ENCODE measurements at regions not wholly inside any gene's neighbourhood (a gene's known extent, or its start where the extent isn't known, plus 50 kb on each side); places are given as distances from the start of the nearest gene placed in this dataset.

- no peak for DNase-seq
Observed at GRCh38 chr6:170080169-170080827, 210.6 kb downstream of the DLL1 start.

- no peak for DNase-seq
Observed at GRCh38 chr6:170076466-170077165, 214.3 kb downstream of the DLL1 start.

- DNase-seq: no peak
Observed at GRCh38 chr6:170075659-170076223, 215.1 kb downstream of the DLL1 start.

GRCh38 chr6:170074907-170075306 lies 216.0 kb downstream of the DLL1 start:
- DNase-seq: no peak

GRCh38 chr6:170074435-170074834 lies 216.4 kb downstream of the DLL1 start:
- DNase-seq: no peak

- DNase-seq: no peak
Observed at GRCh38 chr6:170073846-170074245, 217.0 kb downstream of the DLL1 start.

GRCh38 chr6:170072246-170072645 lies 218.6 kb downstream of the DLL1 start:
- DNase-seq: no peak

- no peak for DNase-seq
Observed at GRCh38 chr6:170069611-170070010, 221.3 kb downstream of the DLL1 start.

- DNase-seq: no peak
Observed at GRCh38 chr6:170068496-170068895, 222.4 kb downstream of the DLL1 start.

GRCh38 chr6:170067923-170068360 lies 222.9 kb downstream of the DLL1 start:
- DNase-seq: no peak

- no peak for DNase-seq
Observed at GRCh38 chr6:170067181-170067641, 223.7 kb downstream of the DLL1 start.

GRCh38 chr6:170066679-170067078 lies 224.2 kb downstream of the DLL1 start:
- no peak for DNase-seq

- DNase-seq: no peak
Observed at GRCh38 chr6:170063851-170064602, 226.9 kb downstream of the DLL1 start.

GRCh38 chr6:170063431-170063830 lies 227.4 kb downstream of the DLL1 start:
- DNase-seq: no peak

GRCh38 chr6:170062915-170063241 lies 228.0 kb downstream of the DLL1 start:
- DNase-seq: no peak

- DNase-seq: no peak
Observed at GRCh38 chr6:170062209-170062914, 228.5 kb downstream of the DLL1 start.

- no peak for DNase-seq
Observed at GRCh38 chr6:170058878-170059485, 231.9 kb downstream of the DLL1 start.

GRCh38 chr6:170057961-170058877 lies 232.7 kb downstream of the DLL1 start:
- no peak for DNase-seq

GRCh38 chr6:170057034-170057734 lies 233.7 kb downstream of the DLL1 start:
- no peak for DNase-seq

- no peak for DNase-seq
Observed at GRCh38 chr6:170056278-170056711, 234.6 kb downstream of the DLL1 start.
